HG02610 (cell line): ENCODE measurements at regions not wholly inside any gene's neighbourhood (a gene's known extent, or its start where the extent isn't known, plus 50 kb on each side); places are given as distances from the start of the nearest gene placed in this dataset.
"Not testable (repeated sequence)": the region's sequence is repeated elsewhere in the genome, so short reads cannot be mapped to it uniquely, and the experiment has no call there.

Experiments
- ATAC-seq: cut with Tn5 transposase; IDR thresholded peaks from one replicate; pipeline ENCODE4 v1.9.1; 2021; ENCODE audit warnings: mild to moderate bottlenecking, moderate library complexity; ENCODE audit not compliant: unreplicated experiment

- not testable (repeated sequence) for ATAC-seq
Observed at GRCh38 chr16:33913601-33914000, 454.2 kb downstream of the TP53TG3F start.

GRCh38 chr16:33920761-33921545, 461.5 kb downstream of the TP53TG3F start:
- ATAC-seq = not testable (repeated sequence)

- not testable (repeated sequence) for ATAC-seq
Observed at GRCh38 chr16:33922914-33923313, 463.5 kb downstream of the TP53TG3F start.

GRCh38 chr16:33928026-33928425, 468.6 kb downstream of the TP53TG3F start:
- not testable (repeated sequence) for ATAC-seq

DNA sequence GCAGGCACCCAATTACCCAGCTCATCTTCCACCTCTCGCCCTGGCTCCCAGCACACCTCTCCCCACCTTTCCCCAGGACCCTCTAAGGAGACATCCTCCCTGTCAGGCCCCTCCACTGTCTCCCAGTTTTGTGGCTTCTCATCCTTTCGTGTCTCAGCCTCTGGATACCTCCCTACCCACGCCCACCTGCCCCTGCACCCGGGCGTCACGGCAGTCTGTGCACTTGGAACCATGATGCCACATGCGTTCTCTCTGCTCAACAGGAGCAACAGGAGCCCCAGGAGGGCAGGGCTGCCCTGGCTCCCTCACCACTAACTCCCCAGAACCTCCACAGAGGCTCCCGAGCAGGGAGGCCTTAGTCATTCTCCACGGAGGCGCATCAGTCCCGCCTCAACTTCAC, 472.8 kb downstream of the TP53TG3F start:
- ATAC-seq = not testable (repeated sequence)

- ATAC-seq = not testable (repeated sequence)
Observed at GRCh38 chr16:33933039-33933438, 473.6 kb downstream of the TP53TG3F start.

- not testable (repeated sequence) for ATAC-seq
Observed at GRCh38 chr16:33935766-33936165, 476.4 kb downstream of the TP53TG3F start.

- ATAC-seq = not testable (repeated sequence)
Observed at GRCh38 chr16:33938097-33938496, 478.7 kb downstream of the TP53TG3F start.

GRCh38 chr16:33961536-33961935, 502.1 kb downstream of the TP53TG3F start:
- ATAC-seq = not testable (repeated sequence)

- not testable (repeated sequence) for ATAC-seq
Observed at GRCh38 chr16:33965534-33965933, 506.1 kb downstream of the TP53TG3F start.

GRCh38 chr16:33966855-33967254, 507.4 kb downstream of the TP53TG3F start:
- ATAC-seq = not testable (repeated sequence)

DNA sequence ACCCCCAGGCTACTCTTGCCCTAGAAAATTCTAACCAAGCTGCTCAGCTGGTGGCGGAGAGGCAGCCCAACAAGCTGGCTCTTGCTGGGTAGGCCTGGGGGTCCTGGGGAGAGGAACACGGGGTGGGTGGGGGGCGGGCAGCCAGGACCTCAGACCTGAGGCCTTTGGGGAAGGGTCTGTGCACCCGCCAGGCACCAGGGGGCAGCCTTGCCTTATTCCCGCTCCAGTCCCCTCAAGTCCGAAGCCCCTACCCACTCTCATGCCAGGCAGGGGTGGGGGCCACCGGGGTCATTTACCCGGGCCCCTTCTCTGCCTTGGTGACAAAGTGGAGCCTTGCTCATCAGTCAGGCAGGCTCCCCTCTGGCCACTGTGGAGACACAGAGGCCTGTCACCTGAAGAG, 515.1 kb downstream of the TP53TG3F start:
- not testable (repeated sequence) for ATAC-seq

GRCh38 chr16:33975744-33976143, 516.3 kb downstream of the TP53TG3F start:
- not testable (repeated sequence) for ATAC-seq

- not testable (repeated sequence) for ATAC-seq
Observed at GRCh38 chr16:33976521-33976920, 517.1 kb downstream of the TP53TG3F start.

DNA sequence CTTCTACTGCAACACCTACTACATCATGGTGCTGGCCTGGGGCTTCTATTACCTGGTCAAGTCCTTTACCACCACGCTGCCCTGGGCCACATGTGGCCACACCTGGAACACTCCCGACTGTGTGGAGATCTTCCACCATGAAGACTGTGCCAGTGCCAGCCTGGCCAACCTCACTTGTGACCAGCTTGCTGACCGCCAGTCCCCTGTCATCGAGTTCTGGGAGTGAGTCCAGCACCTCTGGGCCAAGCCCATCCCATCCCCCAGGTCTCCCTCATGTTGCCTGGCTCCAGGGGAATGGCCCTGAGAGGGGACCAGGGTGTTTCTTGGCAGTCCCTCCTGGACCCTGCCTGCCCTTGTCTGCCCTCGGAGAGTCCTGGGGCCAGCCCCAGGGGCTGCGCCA, 519.4 kb downstream of the TP53TG3F start:
- not testable (repeated sequence) for ATAC-seq

DNA sequence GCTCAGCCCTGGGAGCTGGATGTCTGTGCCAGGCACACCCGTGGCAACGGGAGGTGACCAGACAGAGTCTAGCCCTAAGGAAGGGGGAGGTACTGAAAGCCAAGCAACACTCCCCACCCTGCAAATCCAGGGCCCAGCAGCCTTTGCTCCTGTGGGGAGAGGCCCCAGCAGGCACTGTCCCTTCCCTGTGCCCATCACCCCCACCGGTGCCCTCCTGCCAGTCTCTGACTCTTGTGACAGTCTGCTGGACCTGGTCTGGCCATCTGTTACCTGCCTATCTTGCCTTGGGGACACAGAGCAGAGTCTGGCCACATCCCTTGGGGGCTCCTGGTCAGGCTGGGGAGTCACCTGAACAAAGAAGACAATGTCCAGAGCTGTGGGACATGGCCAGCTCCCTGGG, 520.2 kb downstream of the TP53TG3F start:
- ATAC-seq = not testable (repeated sequence)

- ATAC-seq = not testable (repeated sequence)
Observed at GRCh38 chr16:33980736-33981135, 521.3 kb downstream of the TP53TG3F start.

DNA sequence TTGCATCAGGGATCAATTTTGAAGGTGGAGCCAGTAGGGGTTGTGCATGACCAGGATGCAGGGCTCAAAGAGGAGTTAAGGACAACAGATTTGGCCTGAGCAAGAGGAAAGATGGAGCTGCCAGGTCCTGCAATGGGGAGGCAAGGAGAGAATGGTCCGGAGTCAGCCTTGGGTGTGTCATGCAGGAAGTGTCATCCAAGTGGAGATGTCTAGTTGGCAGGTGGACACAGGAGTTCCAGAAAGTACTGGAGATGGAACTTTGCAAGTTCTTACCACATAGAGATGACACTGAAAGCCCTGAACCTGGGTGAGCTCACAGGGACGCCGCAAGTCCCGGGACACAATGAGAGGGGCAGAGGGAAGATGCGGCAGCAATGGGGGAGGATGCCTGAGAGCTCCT, 525.0 kb downstream of the TP53TG3F start:
- not testable (repeated sequence) for ATAC-seq

DNA sequence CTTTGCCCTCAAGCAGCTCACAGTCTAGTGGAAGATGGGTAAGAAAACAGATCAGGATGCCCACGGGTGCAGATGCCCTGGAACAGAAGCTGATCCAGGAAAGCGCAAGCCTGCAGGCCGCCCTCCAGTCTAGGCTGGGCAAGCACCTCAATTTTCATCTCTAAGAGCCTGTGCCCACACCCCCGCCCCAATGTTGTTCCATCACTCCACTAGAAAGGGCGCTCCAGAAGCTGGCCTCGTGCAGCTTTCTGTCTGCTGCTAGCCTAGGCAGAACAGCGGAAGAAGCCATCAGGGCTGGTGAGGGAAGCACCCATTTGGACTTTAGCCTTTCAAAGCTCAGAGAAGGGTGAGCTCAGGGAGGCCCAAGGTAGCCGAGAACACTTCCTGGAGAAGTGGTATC, 527.1 kb downstream of the TP53TG3F start:
- not testable (repeated sequence) for ATAC-seq

- not testable (repeated sequence) for ATAC-seq
Observed at GRCh38 chr16:33987348-33987963, 528.0 kb downstream of the TP53TG3F start.

GRCh38 chr16:33988012-33988411, 528.6 kb downstream of the TP53TG3F start:
- not testable (repeated sequence) for ATAC-seq

- not testable (repeated sequence) for ATAC-seq
Observed at GRCh38 chr16:33990488-33990887, 531.1 kb downstream of the TP53TG3F start.
